HEK293T (cell line): ENCODE measurements at regions not wholly inside any gene's neighbourhood (a gene's known extent, or its start where the extent isn't known, plus 50 kb on each side); places are given as distances from the start of the nearest gene placed in this dataset.

ENCODE experiments used
- L3MBTL2 ChIP-seq: fragments of 450-650 bp; conservative IDR thresholded peaks from 2 replicates; pipeline ENCODE4 v1.6.1; 2016; ENCODE audit warnings: mild to moderate bottlenecking
- SP1 ChIP-seq: fragments of 450-650 bp; IDR thresholded peaks from 2 replicates; pipeline ENCODE4 v1.6.1; 2017

DNA sequence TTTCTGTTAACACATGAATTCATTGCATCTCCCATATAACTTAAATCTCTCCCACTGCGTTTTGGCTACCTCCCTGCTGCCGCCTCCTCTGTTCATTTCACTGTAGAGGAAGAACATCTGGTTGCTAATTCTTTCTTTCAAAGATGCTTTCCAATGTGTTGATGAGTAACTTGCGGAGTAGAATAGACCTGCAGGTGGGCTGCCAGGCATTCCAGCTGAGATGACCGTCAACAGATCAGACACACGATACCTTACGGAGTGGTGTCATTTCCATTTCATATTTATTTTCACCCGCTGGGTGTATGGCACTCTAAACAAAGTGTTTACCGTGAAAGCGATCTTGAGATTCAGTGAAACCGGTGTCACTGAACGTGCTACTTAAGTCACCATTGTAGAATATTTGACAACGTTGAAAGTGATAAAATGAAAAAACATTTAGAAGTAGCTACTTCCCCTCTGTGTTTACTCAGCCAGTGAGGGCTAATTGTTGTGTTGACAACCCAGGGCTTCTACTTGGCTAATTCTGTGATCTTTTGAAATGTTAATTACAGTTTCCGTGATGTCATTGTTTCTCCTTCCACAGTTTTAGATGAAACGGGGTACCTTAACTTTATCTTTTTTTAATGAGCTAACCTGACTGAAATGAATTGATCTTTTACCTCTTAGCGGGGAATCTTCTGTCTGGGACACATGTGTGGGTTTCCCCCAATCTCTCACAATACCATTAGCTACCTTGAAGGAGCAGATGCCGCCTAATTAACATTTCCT lies 228.5 kb upstream of the ARGLU1 start:
- TF ChIP-seq L3MBTL2: no peak
- no peak for TF ChIP-seq SP1
